Frontal cortex (tissue), 3 donors: ENCODE measurements at regions not wholly inside any gene's neighbourhood (a gene's known extent, or its start where the extent isn't known, plus 50 kb on each side); places are given as distances from the start of the nearest gene placed in this dataset.

Source experiments
- DNase-seq, 2 donors: peaks; one replicate each; pipeline ENCODE4 v3.0.0; 2012; ENCODE audit warnings: low spot score in 2 of 2
- FAIRE-seq: peaks from 2 replicates; lab custom pipeline; 2012; peaks lifted over from hg19 to GRCh38; lab: Jason Lieb, UNC
- donor health status: control.
- donor health status: control.
- donor health status: control.

DNA sequence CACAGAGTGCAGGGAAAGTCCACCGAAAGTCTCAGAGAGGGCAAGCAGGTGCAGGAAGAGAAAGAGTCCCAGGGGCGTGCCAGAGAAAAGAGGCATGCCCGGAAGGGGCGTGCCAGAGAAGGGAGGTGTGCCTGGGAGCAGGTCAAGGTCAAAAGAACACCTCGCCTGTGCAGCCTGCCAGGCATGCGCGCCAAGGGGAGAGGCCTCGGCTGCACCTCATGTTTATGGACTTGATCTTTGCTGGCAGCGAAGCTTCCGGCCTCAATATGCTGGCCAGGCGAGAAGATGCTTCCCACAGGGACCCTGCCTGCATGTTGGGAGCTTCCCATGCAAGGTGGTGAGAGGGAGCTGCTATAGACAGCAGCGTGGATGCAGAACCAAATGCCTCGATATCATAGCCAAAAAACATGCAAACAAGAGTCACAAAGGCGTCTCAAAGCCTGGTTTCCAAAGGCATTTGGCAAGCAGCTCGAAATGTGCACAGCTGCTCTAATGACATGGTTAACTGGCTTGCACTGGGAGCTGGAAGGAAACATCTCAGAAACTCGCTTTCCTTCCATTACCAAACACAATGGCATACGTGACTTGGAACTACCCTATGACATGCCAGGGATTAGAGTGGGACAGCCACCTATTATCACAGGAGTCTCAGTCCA, 192.5 kb upstream of the PPP2R2D start:
- FAIRE-seq (no peak), DNase-seq (no peak)

DNA sequence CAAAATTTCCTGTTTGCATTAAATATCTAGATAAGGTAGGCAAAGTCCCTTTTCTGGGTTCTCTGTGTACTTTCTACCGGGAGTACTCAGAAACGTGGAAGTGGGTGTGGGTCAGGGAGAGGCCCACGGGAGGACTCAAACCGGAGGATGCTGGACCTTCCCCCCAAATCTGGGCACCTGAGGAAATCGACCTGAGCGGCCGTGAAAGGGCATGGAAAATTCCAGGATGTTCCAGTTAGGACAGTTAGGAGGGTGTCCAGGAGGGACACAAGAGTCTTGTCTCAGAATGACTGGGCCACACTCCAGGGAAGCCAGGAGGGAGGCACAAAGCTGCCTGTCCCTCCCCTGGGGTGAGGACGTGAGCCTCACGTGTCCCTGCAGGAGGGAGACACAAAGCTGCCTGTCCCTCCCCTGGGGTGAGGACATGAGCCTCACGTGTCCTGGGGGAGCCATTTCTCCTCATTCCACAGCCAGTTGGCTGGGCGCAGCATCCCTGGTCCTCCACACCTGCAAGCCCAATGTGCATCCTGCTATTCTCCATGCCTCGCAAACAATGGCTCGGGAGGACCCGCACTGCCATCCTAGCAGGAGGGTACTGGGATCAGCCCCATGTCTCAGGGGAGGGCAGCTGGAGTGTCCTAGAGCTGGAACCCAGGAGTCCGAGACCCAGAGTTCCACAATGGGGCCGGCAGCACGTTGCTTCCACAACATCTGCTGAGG, 190.5 kb upstream of the PPP2R2D start:
- FAIRE-seq (no peak), DNase-seq (no peak)

DNA sequence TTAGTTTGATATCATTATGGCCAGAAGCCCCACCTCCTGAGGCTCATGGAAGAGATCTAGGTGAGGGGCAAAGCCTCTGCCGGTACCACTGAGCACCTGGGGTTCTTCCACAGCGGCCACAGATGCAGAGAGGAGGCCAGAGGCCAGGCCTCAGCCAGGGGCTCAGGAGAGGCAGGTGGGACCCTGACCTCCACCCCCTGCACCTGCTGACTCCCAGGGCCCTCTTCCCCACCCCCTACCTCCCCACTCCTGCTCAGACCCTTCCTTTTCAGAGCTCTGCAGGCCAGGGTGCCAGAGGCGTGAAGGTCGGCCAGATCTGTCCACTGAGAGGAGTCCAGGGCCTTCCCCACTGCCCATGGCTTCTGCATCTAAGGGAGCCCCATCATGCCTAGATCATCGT, 178.7 kb upstream of the PPP2R2D start:
- FAIRE-seq (no peak), DNase-seq (no peak)

DNA sequence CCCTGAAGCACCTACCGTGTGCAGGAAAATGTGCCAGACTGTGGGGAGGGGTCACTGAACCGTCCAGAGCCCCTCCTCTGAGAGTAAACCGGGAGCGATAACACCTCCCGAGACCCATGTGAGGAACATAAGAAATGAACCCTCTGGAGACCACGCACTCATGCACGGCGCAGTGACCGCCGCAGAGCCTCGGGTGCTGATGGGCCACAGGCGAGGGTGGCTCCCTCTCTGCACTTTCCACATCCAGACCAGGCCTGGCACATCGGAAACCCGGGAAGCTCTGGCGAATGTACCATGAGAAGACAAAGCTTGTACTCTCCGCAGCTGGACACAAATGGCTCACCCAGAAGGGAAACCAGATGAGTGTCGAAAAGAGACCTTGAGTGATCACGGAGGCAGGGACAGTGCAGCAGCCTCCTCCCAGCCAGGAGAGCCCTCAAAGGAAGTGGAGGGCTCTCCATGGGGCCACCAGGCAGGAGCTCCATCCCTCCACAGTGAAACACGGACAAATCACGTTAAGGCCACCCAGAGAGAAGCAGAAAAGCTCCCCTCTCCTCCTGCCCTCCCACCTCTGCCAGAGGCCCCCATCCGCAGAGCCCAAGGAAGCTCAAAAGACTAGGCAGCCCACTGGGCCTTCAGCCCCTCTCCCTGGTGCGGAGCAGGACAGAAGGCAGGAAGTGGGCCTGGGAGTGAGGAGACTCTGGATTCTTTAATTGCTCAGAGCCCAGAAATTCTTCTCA, 178.1 kb upstream of the PPP2R2D start:
- FAIRE-seq, result no peak
- DNase-seq, result no peak

DNA sequence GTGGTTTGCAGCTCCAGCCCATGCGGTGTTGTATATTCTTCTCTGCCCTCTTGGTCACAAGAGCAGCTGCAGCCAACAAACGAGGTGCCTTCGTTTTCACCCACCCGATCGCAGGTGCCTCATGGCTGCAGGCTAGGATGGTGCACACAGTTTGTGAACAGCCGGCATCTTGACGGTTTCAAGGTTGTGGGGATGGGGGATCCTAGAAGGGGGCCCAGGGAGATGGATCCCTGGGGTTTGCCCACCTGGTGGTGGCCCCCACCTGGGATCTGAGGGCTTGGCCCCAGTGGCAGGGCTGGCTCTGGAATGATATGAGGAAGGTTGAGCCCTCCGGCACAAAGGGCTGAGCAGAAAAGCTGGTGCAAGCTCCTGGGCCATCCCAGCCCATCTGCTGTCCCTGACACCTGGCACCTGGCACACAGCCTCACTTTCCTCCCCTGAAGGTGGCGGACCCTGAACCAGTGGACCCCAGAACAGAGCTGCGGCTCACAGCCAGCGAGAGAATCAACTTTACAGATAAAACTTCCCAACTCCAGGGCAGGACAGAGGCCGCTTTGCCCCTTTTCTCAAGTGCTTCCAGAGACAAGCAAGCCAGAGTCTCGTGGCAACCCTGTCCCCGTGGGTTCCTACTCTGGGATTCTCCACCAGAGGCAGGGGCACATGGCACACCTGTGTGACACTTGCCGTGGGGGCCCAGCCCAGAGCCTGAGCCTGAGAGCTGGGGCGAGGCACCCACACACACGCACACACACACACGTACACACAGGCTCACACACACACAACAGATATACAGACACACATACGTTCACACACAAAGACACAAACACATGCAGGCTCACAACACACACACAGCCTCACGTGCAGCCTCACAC, 177.3 kb upstream of the PPP2R2D start:
- FAIRE-seq (no peak), DNase-seq (no peak)

DNA sequence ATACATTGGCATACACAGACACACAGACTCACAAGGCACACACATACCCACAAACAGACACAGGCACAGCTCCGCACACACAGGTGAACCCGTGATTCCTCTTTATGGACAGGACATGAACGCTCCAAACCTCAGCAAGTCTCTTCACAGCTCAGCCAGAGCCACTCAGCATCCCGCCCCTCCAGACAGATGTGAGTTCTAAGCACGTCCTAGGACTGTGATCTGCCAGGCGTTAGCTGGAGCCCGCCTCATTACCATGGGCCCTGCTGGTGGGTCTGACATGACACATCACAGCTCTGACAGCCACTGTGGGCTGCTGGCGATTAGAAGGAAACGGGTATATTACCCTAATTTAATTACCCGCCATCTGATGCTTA, 176.7 kb upstream of the PPP2R2D start:
- DNase-seq, result no peak
- FAIRE-seq, result no peak

DNA sequence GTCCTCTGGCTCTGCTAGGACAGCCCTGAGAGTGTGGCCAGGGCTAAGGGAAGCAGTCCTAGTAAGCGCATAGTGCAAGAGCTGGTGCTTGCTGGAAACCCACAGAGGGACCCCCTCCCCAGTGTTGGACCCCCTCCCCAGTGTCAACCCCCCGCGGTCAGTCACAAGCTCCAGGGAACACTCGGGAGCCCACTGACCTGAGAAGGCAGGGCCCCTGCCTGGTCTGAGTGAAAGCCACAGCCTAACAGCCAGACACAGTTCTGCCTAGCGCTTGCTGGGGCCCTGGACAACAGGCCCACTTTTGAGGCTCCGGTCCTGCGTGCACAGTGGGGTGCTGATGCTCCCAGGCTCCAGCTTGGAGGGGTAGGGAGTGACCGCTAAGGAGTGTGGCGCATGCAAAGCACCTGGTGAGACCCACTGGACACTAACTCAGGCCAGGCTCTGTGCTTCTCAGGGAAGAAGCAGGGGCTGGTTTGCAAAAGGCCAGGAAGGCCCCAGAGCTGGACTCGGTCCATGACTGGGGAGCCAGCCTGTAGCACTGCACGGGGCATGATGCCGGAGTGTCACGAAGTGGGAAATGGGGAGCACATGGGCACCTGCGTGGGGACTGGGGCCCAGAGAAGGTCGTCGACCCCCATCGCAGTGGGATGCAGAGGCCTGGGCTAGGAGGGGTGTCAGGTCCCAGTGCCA, 175.8 kb upstream of the PPP2R2D start:
- DNase-seq (no peak), FAIRE-seq (no peak)

DNA sequence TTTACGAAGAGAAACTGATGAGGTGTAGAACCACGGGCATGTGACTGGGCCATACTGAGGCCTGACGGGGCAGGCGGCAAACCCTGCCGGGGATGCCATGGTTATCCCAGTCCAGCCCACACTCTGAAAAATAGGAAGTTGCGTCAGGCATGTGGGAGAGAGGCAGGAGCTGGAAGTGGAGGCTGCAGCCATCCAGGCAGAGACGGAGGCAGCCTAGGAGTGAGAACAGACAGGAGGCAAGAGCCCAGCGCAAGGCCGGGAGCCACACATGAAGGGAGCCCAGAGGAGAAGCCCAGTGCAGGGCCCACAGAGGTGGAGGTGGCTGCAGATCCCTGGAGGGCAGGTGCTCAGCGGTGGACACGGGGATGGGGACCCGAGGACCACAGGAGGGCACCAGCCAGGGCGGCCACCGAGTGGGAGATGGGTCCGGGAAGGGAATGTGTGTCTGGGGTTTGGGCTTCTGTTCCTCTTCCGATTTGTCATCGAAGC, 175.2 kb upstream of the PPP2R2D start:
- no peak for FAIRE-seq
- no peak for DNase-seq

DNA sequence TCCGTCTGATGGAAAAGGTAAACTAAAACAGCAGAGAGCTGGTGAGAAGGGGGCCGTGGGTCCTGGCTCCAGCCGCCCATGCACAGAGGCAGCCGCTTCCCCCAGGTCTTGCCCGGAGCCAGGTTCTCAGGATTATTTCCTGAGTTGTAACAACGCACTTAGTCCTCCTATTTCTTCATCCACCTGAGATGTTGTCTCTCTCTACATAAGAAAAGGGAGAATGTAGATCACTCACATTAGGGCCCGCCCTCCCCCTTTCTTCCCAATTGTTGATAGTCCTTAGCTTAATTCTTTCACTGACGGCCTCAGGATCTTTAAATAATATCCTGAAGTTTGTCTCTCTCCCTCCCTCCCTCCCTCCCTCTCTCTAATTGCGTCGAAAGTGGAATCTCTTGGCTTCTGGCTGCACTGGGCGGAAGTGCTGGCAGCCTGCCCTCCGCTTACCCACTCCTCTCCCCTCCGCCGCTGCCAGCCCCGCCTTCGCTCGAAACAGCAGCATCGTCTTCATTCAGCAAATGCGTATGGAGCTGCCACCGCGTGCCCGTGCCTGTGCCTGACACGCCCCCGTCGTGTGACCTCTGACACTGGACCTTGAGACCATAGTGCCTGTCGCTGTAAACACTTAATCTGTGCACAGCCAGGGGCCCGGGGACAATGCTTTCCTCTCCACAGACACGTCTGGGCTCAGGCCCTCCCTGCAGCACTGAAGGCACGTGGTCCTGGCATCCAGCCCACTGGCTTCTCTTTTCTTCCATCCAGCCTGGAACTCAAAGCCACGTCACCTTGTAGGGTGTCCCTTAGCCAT, 174.5 kb upstream of the PPP2R2D start:
- FAIRE-seq (no peak), DNase-seq (peak in 1 of 2 donors; percentile 62)

DNA sequence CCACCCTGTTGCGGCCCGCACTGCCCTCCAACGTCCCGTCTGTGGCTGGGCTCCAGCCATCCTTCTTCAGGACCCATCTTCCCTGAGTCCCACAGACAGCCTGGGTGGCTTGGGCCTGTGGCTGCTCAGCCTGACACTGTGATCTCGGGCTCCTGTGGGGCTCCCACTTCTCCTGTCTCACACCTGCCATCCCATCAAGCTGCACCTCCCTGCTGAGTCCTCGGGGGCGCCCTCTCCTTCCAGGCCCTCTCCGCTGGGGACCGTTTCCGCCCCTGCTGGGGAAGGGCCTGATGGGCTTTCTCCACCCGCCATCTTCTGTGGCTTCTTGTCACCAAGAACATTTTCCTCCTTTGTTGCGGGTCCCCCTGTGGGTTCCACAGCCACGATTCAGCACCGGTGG, 173.8 kb upstream of the PPP2R2D start:
- no peak for FAIRE-seq
- no peak for DNase-seq

DNA sequence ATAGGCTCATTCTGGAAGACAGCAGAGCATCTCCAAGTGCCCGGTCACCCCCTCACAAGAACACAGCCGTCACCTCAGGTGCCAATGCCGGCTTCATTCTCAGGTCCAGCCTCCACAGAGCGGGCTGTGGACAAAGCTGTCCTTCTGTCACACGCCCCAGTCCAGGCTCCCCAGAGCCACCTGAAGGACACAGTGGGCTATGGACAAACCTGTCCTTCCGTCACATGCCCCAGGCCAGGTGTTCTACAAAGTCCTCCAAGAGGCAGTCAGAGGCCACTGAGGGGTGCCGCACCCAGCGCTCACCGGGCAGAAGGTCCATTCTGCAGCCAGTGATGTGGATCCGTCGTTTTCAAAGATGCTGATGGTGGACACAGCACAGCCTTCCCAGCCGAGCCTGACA, 173.2 kb upstream of the PPP2R2D start:
- FAIRE-seq, result no peak
- DNase-seq, result no peak

DNA sequence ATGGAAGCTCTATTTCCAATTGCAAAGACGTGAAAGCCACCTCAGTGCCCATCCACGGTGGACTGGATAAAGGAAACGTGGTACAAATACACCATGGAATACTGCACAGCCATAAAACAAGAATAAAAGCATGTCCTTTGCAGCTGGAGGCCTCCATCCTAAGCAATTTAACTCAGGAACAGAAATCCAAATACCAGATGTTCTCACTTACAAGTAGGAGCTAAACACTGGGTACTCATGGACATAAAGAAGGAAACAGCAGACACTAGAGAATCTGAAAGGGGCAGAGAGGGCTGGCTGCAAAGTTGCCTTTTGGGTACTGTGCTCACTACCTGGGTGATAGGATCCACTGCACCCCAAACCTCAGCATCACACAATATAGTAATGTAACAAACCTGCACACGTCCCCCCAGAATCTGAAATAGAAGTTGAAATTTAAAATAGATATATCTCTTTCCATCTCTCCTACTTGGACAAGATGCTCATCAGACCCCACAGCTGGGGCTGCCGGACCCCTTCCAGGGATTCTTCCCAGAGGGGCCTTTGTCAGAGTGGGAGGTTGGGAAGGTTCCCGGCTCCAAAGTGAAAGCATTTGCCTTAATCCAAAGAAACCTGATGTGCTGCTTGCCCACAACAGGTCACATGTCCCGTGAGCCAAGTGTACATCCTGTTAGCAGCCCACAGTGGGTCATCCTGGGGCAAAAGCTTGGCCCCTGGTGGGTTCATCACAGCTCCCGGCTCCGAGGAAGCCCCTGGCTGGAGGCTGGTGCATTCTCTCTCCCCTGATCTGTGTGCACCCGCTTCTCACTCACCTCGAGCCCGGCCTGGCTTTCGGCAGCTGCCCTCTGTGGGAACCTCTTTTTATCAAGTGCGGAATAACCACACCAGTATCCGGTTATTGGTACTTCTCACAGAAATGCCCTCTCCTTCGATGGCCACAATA, 172.3 kb upstream of the PPP2R2D start:
- FAIRE-seq (no peak), DNase-seq (no peak)

DNA sequence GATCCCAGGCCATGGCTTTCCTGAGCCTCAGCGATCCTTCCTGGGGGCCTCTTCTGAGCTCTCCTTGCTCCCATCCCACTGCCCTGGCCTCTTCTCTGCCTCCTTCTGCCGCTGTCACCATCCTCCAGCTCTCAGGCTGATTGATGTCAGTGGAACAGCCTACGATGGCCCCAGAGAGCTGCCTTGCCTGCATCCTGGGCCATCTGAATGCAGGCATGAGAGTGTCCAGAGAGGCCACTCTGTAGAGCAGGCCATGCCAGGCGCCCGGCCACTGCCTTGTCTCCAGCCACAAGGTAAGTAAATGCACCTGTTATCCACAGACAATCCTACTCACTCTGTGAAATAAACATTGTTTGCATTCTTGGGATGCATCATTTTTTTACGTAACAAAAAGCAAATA, 171.4 kb upstream of the PPP2R2D start:
- DNase-seq (no peak), FAIRE-seq (no peak)

DNA sequence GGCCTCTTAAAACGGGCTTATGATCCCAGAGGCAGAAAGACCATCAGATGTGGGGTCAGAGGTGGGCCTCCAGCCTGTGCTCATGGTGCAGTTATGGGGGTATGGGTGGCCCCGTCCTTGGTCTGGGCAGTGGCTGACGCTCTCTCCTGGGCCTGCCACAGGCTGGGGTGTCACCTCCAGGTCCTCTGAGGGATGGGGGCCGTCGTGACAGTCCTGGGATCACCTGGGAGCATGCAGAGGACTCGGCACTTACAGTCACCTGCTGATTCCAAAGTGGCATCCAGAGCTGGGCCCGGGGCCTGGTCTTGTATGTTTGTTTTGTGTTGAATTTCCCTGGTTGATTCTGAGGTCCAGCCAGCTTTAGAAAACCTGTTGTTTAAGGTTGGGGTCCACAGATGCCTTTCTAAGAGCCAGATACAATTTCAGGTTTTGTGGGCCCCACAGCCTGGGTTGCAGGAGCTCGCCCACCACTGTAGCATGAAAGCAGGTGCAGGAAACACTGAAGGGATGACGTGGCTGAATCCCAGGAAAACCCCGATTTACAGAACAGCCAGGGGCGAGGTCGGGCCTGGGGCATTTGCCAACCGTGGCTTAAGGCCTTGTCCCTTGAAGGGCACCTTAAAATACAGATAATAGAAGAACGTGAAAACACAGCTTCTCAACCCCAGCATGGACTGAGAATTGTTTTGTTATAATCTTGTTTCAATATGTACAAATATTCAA, 170.7 kb upstream of the PPP2R2D start:
- DNase-seq (no peak), FAIRE-seq (no peak)

DNA sequence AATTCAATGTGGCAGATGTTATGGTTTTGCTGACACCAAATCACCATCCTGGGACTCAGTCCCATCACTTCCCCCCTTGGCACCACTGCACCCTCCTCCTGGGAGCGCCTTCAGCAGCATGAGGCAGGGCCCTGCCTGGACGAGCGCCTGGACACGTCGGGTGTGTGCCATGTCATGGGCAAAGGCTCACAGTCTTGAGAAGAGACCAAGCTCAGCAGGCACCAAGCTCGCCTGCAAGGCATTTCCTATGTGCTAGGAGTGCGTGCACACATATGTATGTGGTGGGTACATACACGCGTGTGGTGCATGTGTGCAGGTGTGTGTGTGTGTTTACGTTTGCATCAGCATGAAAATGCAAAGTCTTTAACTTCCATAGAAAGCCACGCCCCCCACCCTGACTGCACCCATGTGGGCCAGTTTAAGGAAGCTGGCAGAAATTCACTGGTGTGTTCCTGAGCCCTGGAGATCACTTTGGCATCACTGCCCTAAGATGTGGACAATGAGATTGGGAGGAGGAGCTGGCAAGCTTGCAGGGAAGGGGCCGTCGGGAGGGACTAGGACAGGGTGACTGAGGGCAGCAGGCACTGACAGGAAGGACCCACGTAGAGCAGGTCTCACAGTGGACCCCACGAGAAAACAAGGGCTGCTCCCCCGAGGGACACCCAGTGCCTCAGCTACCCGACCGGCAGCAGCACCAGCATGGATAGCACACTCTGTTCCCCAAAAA, 169.9 kb upstream of the PPP2R2D start:
- FAIRE-seq (no peak), DNase-seq (no peak)
